Esophagus squamous epithelium (tissue), 5 donors: ENCODE measurements at regions not wholly inside any gene's neighbourhood (a gene's known extent, or its start where the extent isn't known, plus 50 kb on each side); places are given as distances from the start of the nearest gene placed in this dataset.
A peak's percentile ranks its signal among the peaks of the same experiment; 100 is the strongest.

Experiments
- DNase-seq: peaks from one replicate; lab custom pipeline; 2025; lab: John Stamatoyannopoulos, UW
- H3K27ac ChIP-seq, 4 donors: fragments of 200-600 bp; sonication (generic); one replicate each; pipeline ENCODE4 v1.5.1; 2016 to 2019; ENCODE audit warnings: mild to moderate bottlenecking in 1 of 4
- H3K27me3 ChIP-seq, 4 donors: fragments of 200-600 bp; sonication (generic); 1 replicate in 3 of 4; 2 replicates in 1 of 4; pipeline versions ENCODE4 v1.5.1 to v1.6.0; 2017 to 2021; ENCODE audit warnings: antibody characterized with exemption in 1 of 4
- H3K36me3 ChIP-seq, 3 donors: fragments of 200-600 bp; sonication (generic); one replicate each; pipeline ENCODE4 v1.5.1; 2016 to 2019
- H3K4me1 ChIP-seq, 3 donors: fragments of 200-600 bp; sonication (generic); one replicate each; pipeline ENCODE4 v1.5.1; 2017 to 2019
- H3K4me3 ChIP-seq, 4 donors: fragments of 200-600 bp; sonication (generic); 1 replicate in 3 of 4; 2 replicates in 1 of 4; pipeline ENCODE4 v1.5.1; 2016 to 2019; ENCODE audit warnings: mild to moderate bottlenecking in 2 of 4, moderate library complexity in 1 of 4
- H3K9me3 ChIP-seq, 3 donors: fragments of 200-600 bp; sonication (generic); one replicate each; pipeline ENCODE4 v1.5.1; 2016 to 2019
- POLR2A ChIP-seq, 4 donors: fragments of 450-650 bp; IDR thresholded peaks; one replicate each; pipeline ENCODE4 v1.6.1; 2017; ENCODE audit warnings: antibody characterized with exemption in 4 of 4, mild to moderate bottlenecking in 4 of 4, moderate library complexity in 3 of 4
- whole genome bisulfite sequencing, 2 donors: methylation state at CpG; one replicate each; pipeline ENCODE4 v1.1.5; 2018; 5-methylcytosine and 5-hydroxymethylcytosine counted together
- intact Hi-C: fragments of 100-400 bp; cut with DNase I; formaldehyde crosslinking; loops from one replicate; pipeline ENCODE4 v1.15.0; 2022
- TF ChIP-seq, protein P1 (sequence below), 6 experiments: fragments of 450-650 bp in 4 of 6; fragments of 200-600 bp in 2 of 6; sonication (generic) in 2 of 6; IDR thresholded peaks; one replicate each; pipeline ENCODE4 v1.5.1; 2016 to 2019; ENCODE audit warnings: antibody characterized with exemption in 6 of 6, mild to moderate bottlenecking in 4 of 6, moderate library complexity in 4 of 6
- donor health status: DM: yes; HTN: yes; CAD: no.

DNA sequence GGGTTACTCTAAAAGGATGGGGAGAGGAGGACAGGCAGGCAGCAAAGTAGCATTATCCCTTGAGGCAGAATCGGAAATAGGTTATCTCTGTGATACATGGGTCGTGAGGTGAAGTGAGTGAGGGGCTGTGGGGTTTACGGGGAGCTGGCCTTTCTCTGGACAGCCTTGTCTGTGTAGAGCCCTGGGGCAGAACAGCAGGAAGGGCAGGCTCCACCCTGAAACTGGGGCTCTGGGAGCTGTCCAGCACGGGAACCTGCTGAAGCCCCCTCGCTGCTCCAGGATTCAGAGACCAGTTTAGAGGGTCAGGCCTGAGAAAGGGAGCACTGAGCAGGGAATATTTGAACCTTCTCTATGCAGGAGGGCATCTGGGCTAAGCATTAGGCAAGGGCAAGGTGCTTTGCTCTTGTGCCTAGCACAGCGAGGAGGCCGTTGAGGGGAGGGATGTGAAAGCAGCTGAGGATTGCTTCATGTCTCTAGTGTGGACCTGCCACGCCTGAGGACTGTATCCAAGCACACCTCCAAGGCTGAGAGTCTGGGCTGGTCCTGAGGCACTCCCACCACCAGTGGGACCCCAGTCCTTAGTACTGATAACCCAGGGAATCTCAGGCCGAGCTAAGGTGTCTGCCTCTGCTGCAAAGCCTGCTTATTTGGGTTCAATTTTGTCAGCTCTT is 55.8 kb downstream of the NAV1 start:
- Histone ChIP-seq H3K4me3 (no peak overlapping the region), H3K27me3 (peaks cover 0 to 44% (median 0%) of the 10 kb centered on the region in 4 donors), H3K9me3 (no peaks in the 10 kb centered on the region), H3K36me3 (no peaks in the 10 kb centered on the region), H3K27ac (peak overlapping the region in 1 of 4 donors; percentile 54), H3K4me1 (peaks cover 4 to 55% (median 24%) of the 10 kb centered on the region in 3 donors)
- WGBS, 2 donors, result 47 to 56% methylated on average over 8 to 9 of the region's 9 CpGs
- TF ChIP-seq, protein P1, sequence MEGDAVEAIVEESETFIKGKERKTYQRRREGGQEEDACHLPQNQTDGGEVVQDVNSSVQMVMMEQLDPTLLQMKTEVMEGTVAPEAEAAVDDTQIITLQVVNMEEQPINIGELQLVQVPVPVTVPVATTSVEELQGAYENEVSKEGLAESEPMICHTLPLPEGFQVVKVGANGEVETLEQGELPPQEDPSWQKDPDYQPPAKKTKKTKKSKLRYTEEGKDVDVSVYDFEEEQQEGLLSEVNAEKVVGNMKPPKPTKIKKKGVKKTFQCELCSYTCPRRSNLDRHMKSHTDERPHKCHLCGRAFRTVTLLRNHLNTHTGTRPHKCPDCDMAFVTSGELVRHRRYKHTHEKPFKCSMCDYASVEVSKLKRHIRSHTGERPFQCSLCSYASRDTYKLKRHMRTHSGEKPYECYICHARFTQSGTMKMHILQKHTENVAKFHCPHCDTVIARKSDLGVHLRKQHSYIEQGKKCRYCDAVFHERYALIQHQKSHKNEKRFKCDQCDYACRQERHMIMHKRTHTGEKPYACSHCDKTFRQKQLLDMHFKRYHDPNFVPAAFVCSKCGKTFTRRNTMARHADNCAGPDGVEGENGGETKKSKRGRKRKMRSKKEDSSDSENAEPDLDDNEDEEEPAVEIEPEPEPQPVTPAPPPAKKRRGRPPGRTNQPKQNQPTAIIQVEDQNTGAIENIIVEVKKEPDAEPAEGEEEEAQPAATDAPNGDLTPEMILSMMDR (IDR thresholded peaks at IDR 0.05), result no peak
- TF ChIP-seq POLR2A (IDR thresholded peaks at IDR 0.05), result no peak
- intact Hi-C loops, result no loop called here
- DNase-seq, result no peak

DNA sequence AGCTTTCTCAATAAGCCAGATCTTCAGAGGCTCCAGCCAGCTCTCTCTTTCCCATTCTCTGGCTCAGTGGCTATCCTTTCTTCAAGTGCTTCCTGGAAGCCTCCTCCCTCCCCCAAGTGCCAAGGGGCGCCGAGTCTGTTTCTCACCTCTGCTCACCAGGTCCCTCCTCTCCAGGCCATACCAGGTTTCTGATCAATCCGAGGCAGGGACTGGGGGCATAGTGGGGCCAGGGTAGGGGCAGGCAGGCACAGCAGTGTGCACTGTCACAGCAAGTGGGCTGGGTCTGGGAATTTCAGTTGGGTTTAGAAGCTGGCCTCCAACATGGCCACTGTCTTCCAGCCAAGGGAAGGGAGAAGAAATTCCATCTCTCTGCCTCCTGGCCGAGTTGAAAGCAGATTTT is 56.5 kb downstream of the NAV1 start:
- DNase-seq, result no peak
- Histone ChIP-seq H3K27me3 (peaks cover 0 to 39% (median 0%) of the 10 kb centered on the region in 4 donors), H3K4me3 (no peak overlapping the region), H3K9me3 (no peaks in the 10 kb centered on the region), H3K27ac (no peak overlapping the region), H3K36me3 (no peaks in the 10 kb centered on the region), H3K4me1 (peaks cover 4 to 61% (median 24%) of the 10 kb centered on the region in 3 donors)
- WGBS, 2 donors, result 58 to 71% methylated on average over 3 of the region's 4 CpGs
- no peak for TF ChIP-seq POLR2A (IDR thresholded peaks at IDR 0.05)
- TF ChIP-seq, protein P1 (IDR thresholded peaks at IDR 0.05), result no peak
- intact Hi-C loops, result no loop called here

DNA sequence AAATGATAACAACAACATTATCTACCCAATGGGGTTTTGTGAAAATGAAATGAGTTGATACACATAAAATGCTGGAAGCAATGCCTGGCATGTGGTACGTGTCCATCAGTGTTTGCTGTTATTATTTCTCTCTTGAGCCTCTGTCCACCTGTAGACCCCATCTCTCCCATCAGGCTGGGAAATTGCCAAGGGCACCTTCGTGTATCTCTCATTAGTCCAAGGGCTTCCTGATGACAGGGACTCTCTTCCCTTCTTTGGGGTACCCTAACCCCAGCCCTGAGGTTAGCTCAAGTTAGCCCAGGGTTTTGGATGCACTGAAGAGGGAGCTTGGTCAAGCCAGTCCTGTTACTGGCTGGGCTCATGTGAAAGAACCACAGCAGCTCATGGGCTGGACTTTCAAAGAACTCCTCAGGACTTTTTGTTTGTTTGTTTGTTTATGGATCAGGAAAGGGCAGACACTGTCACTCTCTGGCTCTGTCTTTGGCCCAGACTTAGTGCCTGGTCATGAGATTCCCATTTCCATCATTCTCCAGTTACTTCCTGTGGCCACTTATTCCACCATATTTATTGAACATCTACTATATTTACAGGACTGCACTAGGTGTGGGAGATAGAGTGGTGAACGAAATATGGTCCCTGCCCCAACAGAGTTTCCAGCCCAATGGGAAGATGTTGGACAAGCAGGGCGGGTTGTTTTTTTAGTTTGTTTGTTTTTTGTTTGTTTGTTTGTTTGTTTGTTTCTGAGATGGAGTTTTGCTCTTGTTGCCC is 57.4 kb downstream of the NAV1 start:
- TF ChIP-seq POLR2A (IDR thresholded peaks at IDR 0.05), result no peak
- TF ChIP-seq, protein P1 (IDR thresholded peaks at IDR 0.05), result no peak
- H3K27ac ChIP-seq, result no peak overlapping the region
- H3K4me3 ChIP-seq, result no peak overlapping the region
- H3K36me3 ChIP-seq, result no peaks in the 10 kb centered on the region
- 71 to 80% methylated on average over 4 of the region's 4 CpGs for WGBS, 2 donors
- intact Hi-C loops, result no loop called here
- peaks cover 4 to 61% (median 24%) of the 10 kb centered on the region in 3 donors for H3K4me1 ChIP-seq
- no peaks in the 10 kb centered on the region for H3K9me3 ChIP-seq
- no peak for DNase-seq
- H3K27me3 ChIP-seq, result peaks cover 0 to 30% (median 0%) of the 10 kb centered on the region in 4 donors

DNA sequence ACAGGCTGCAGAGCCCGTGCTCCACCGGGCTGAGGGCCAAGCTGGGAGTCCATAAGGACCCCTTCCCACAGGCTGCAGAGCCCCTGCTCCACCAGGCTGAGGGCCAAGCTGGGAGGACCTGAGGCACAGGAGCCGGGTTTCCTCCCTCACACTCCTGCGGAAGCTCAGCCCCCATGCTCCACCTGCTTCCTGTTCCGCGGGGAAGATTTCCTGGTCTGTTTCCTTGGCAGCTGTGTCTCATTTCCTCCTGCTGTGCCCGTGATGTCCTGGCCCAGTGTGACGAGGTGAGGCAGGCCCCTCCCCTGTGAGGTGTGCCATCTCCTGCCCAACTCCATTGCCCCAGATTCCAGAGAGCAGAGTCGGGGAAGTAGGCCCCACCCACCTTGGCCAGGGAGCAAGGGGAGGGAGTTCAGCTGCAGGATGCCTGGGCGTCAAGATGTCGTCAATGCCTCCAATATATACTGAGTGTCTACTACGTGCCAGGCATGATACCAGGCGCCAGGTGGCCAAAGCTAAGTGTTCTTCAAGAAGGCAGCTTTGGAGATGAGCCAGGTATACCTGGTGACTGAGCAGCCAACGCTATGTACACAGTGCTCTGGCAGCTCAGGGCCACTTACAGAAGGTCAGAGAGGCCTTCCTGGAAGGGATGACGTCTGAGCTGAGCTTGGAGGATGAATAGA is 58.8 kb downstream of the NAV1 start:
- Histone ChIP-seq H3K27me3 (peaks cover 0 to 17% (median 0%) of the 10 kb centered on the region in 4 donors), H3K36me3 (no peaks in the 10 kb centered on the region), H3K4me3 (no peak overlapping the region), H3K4me1 (peaks cover 4 to 60% (median 22%) of the 10 kb centered on the region in 3 donors), H3K9me3 (no peaks in the 10 kb centered on the region), H3K27ac (peak overlapping the region in 3 of 4 donors; percentile 32 to 71 (median 60))
- intact Hi-C loops, result no loop called here
- no peak for DNase-seq
- WGBS, 2 donors, result 47% methylated on average over 4 to 8 of the region's 15 CpGs
- no peak for TF ChIP-seq POLR2A (IDR thresholded peaks at IDR 0.05)
- TF ChIP-seq, protein P1 (IDR thresholded peaks at IDR 0.05), result no peak
